Calu3 (cell line): ENCODE measurements at regions not wholly inside any gene's neighbourhood (a gene's known extent, or its start where the extent isn't known, plus 50 kb on each side); places are given as distances from the start of the nearest gene placed in this dataset.

Experiments
- BruUV-seq: library from RNA; stranded (reverse); fragments of 400-500 nt; replicated peaks from 2 replicates; lab custom pipeline; 2021; lab: Mats Ljungman, UMichigan
- CTCF ChIA-PET: fragments of 300-600 bp; sonication (Branson Sonifier 250); formaldehyde crosslinking; loops from one replicate; lab custom pipeline; 2022; ENCODE audit warnings: antibody characterized with exemption; lab: Charles Lee
- DNase-seq: peaks from one replicate; pipeline ENCODE4 v3.0.0; 2022
- H3K27ac Mint-ChIP-seq: one replicate; pipeline ENCODE4 v1.8.0; 2022; ENCODE audit warnings: mixed read lengths; ENCODE audit not compliant: unreplicated experiment
- H3K27me3 Mint-ChIP-seq: one replicate; pipeline ENCODE4 v1.8.0; 2022; ENCODE audit warnings: mixed read lengths; ENCODE audit not compliant: unreplicated experiment
- H3K36me3 Mint-ChIP-seq: one replicate; pipeline ENCODE4 v1.8.0; 2022; ENCODE audit warnings: mild to moderate bottlenecking, moderate library complexity, mixed read lengths; ENCODE audit not compliant: insufficient read depth, unreplicated experiment
- H3K4me1 Mint-ChIP-seq: one replicate; pipeline ENCODE4 v1.8.0; 2022; ENCODE audit warnings: mild to moderate bottlenecking, low read depth, mixed read lengths; ENCODE audit not compliant: unreplicated experiment
- H3K4me3 Mint-ChIP-seq: one replicate; pipeline ENCODE4 v1.8.0; 2022; ENCODE audit warnings: mild to moderate bottlenecking, low read depth, moderate library complexity, mixed read lengths; ENCODE audit not compliant: unreplicated experiment
- H3K9me3 Mint-ChIP-seq: one replicate; pipeline ENCODE4 v1.8.0; 2022; ENCODE audit warnings: low read depth, mixed read lengths; ENCODE audit not compliant: unreplicated experiment
- intact Hi-C: fragments of 100-400 bp; cut with micrococcal nuclease; formaldehyde crosslinking; loops from one replicate; pipeline ENCODE4 v1.10.0; 2022; ENCODE audit not compliant: unreplicated experiment
- TF ChIP-seq, protein P1 (sequence below): fragments of 200-600 bp; IDR thresholded peaks from one replicate; pipeline ENCODE4 v1.8.0; 2022; ENCODE audit warnings: antibody characterized with exemption; ENCODE audit not compliant: unreplicated experiment

GRCh38 chr3:88671573-88671972, 435.8 kb upstream of the EPHA3 start:
- CTCF ChIA-PET: no interaction called here
- no TSS peak for BruUV-seq
- Mint-ChIP-seq H3K36me3 (no peaks in the 10 kb centered on the region), H3K4me1 (no peaks in the 10 kb centered on the region), H3K4me3 (no peak overlapping the region), H3K9me3 (no peaks in the 10 kb centered on the region), H3K27ac (no peak overlapping the region), H3K27me3 (no peaks in the 10 kb centered on the region)
- DNase-seq: no peak
- intact Hi-C loops: loop anchor here (10.0 kb wide), 1 partner anchor 63 kb away; no protein-coding TSS in a partner anchor
- TF ChIP-seq, protein P1, sequence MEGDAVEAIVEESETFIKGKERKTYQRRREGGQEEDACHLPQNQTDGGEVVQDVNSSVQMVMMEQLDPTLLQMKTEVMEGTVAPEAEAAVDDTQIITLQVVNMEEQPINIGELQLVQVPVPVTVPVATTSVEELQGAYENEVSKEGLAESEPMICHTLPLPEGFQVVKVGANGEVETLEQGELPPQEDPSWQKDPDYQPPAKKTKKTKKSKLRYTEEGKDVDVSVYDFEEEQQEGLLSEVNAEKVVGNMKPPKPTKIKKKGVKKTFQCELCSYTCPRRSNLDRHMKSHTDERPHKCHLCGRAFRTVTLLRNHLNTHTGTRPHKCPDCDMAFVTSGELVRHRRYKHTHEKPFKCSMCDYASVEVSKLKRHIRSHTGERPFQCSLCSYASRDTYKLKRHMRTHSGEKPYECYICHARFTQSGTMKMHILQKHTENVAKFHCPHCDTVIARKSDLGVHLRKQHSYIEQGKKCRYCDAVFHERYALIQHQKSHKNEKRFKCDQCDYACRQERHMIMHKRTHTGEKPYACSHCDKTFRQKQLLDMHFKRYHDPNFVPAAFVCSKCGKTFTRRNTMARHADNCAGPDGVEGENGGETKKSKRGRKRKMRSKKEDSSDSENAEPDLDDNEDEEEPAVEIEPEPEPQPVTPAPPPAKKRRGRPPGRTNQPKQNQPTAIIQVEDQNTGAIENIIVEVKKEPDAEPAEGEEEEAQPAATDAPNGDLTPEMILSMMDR: no peak

- no peaks in the 10 kb centered on the region for H3K27me3 Mint-ChIP-seq
- TF ChIP-seq, protein P1: no peak
- H3K4me3 Mint-ChIP-seq: no peak overlapping the region
- no peaks in the 10 kb centered on the region for H3K36me3 Mint-ChIP-seq
- no peaks in the 10 kb centered on the region for H3K4me1 Mint-ChIP-seq
- no TSS peak for BruUV-seq
- DNase-seq: no peak
- intact Hi-C loops: loop anchor here (10.0 kb wide), 1 partner anchor 58 kb away; no protein-coding TSS in a partner anchor
- H3K27ac Mint-ChIP-seq: no peak overlapping the region
- CTCF ChIA-PET: no interaction called here
- H3K9me3 Mint-ChIP-seq: no peaks in the 10 kb centered on the region
Measured at GRCh38 chr3:88677298-88677697, 430.1 kb upstream of the EPHA3 start.

DNA sequence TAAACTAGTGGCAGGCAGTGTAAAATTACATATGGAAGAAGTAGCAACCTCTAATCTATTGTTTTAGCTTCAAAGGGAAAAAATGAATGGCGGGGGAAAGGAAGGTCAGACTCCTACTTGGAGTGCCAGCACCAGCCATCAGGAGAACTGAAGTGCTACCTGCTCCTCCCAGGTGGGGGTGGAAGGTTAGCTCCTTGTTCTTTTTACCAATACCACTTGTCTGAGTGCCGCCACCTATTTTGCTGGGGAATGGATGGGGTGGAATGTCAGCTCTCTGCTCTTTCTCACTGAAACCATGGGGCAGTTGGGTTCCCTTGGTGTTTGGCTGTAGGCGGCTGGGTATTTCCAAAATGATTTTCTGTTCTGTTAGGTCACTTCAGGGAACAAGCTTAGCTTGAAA, 428.7 kb upstream of the EPHA3 start:
- intact Hi-C loops: loop anchor here (10.0 kb wide), 1 partner anchor 56 kb away; no protein-coding TSS in a partner anchor
- TF ChIP-seq, protein P1: no peak
- no TSS peak for BruUV-seq
- H3K4me3 Mint-ChIP-seq: no peak overlapping the region
- no peak overlapping the region for H3K27ac Mint-ChIP-seq
- no peaks in the 10 kb centered on the region for H3K9me3 Mint-ChIP-seq
- no peaks in the 10 kb centered on the region for H3K27me3 Mint-ChIP-seq
- no peaks in the 10 kb centered on the region for H3K36me3 Mint-ChIP-seq
- no peak for DNase-seq
- CTCF ChIA-PET: no interaction called here
- no peaks in the 10 kb centered on the region for H3K4me1 Mint-ChIP-seq

DNA sequence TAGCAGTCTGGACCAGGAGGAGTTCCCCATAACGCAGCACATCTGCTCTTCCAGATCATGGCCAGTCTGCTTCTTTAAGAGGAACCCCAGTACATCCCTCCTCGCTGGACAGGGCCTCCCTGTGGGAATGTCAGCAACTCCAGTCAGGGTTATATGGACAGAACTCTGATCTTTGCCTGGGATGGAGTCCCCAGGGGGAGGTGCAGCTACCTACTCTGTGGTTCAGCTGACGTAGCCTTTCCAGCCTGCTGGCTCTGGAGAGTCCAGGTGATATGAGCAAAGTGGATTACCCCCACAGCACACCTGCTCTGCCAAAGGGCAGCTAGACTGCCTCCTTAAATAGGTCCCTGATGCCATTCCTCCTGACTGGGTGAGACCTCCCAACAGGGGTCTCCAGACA, 417.1 kb upstream of the EPHA3 start:
- no peak for DNase-seq
- CTCF ChIA-PET: no interaction called here

More for the DNA sequence above, 417.1 kb upstream of the EPHA3 start:
- H3K27me3 Mint-ChIP-seq: no peaks in the 10 kb centered on the region
- peaks cover 8% of the 10 kb centered on the region for H3K4me1 Mint-ChIP-seq
- H3K27ac Mint-ChIP-seq: no peak overlapping the region
- TF ChIP-seq, protein P1: no peak
- H3K36me3 Mint-ChIP-seq: no peaks in the 10 kb centered on the region
- intact Hi-C loops: loop anchor here (10.0 kb wide), 1 partner anchor 55 kb away; no protein-coding TSS in a partner anchor
- BruUV-seq: no TSS peak
- peaks cover 4% of the 10 kb centered on the region for H3K9me3 Mint-ChIP-seq
- no peak overlapping the region for H3K4me3 Mint-ChIP-seq
